Gastrocnemius medialis (tissue), 4 donors: ENCODE measurements at regions not wholly inside any gene's neighbourhood (a gene's known extent, or its start where the extent isn't known, plus 50 kb on each side); places are given as distances from the start of the nearest gene placed in this dataset.
"Not testable (repeated sequence)": the region's sequence is repeated elsewhere in the genome, so short reads cannot be mapped to it uniquely, and the experiment has no call there.

ENCODE experiments used
- CTCF ChIP-seq, 5 experiments: fragments of 450-650 bp in 3 of 5; fragments of 200-600 bp in 2 of 5; sonication (generic) in 2 of 5; IDR thresholded peaks in 4 of 5; conservative IDR thresholded peaks in 1 of 5; 1 replicate in 4 of 5; 2 replicates in 1 of 5; pipeline ENCODE4 v1.5.1; 2016 to 2019; ENCODE audit warnings: antibody characterized with exemption in 5 of 5, mild to moderate bottlenecking in 3 of 5, moderate library complexity in 3 of 5
- POLR2A ChIP-seq, 2 donors: fragments of 450-650 bp; IDR thresholded peaks; one replicate each; pipeline ENCODE4 v1.6.1; 2017; ENCODE audit warnings: antibody characterized with exemption in 2 of 2, mild to moderate bottlenecking in 2 of 2, moderate library complexity in 2 of 2

- TF ChIP-seq POLR2A (IDR thresholded peaks at IDR 0.05); CTCF (IDR thresholded peaks at IDR 0.05 in 4 of 5, conservative IDR thresholded peaks at IDR 0.05 in 1 of 5): not testable (repeated sequence)
Observed at GRCh38 chr20:56920041-56920440, 290.9 kb downstream of the TFAP2C start.
